Adrenal gland (tissue), 5 donors: ENCODE measurements at regions not wholly inside any gene's neighbourhood (a gene's known extent, or its start where the extent isn't known, plus 50 kb on each side); places are given as distances from the start of the nearest gene placed in this dataset.

Source experiments
- POLR2A ChIP-seq, 2 donors: fragments of 450-650 bp; IDR thresholded peaks; one replicate each; pipeline ENCODE4 v1.6.1; 2017; ENCODE audit warnings: antibody characterized with exemption in 2 of 2, mild to moderate bottlenecking in 2 of 2, moderate library complexity in 1 of 2
- TF ChIP-seq, protein P1 (sequence below), 6 experiments: fragments of 450-650 bp in 4 of 6; fragments of 200-600 bp in 2 of 6; sonication (generic) in 1 of 6; IDR thresholded peaks; 1 replicate in 5 of 6; 2 replicates in 1 of 6; pipeline versions ENCODE4 v1.5.1 to v1.8.0; 2016 to 2021; ENCODE audit warnings: antibody characterized with exemption in 6 of 6, mild to moderate bottlenecking in 2 of 6, moderate library complexity in 1 of 6
- donor health status: DM: no; HTN: no; CAD: no.

DNA sequence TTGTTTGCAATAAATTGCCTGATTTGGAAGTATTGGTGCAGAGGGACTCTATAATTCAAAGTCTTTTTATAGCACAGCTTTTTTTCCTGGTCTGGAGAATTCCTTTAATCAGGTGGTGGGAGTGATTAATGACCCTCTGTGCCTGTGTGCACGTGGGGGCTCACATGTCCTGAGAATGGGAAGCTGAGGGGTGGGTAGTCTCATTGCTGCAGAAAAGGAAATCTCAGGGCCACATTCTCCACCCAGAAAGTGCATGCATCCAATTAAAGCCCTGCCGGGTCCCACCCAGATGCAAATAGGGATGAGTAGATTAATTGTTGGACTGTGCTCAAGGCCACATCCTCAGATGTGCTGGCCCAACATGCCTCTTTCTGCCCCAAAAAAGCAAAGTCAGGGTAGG is 324.7 kb downstream of the CXCL12 start:
- TF ChIP-seq, protein P1, sequence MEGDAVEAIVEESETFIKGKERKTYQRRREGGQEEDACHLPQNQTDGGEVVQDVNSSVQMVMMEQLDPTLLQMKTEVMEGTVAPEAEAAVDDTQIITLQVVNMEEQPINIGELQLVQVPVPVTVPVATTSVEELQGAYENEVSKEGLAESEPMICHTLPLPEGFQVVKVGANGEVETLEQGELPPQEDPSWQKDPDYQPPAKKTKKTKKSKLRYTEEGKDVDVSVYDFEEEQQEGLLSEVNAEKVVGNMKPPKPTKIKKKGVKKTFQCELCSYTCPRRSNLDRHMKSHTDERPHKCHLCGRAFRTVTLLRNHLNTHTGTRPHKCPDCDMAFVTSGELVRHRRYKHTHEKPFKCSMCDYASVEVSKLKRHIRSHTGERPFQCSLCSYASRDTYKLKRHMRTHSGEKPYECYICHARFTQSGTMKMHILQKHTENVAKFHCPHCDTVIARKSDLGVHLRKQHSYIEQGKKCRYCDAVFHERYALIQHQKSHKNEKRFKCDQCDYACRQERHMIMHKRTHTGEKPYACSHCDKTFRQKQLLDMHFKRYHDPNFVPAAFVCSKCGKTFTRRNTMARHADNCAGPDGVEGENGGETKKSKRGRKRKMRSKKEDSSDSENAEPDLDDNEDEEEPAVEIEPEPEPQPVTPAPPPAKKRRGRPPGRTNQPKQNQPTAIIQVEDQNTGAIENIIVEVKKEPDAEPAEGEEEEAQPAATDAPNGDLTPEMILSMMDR (IDR thresholded peaks at IDR 0.05) = no peak
- no peak for TF ChIP-seq POLR2A (IDR thresholded peaks at IDR 0.05)
